H1 (cell line): ENCODE measurements at regions not wholly inside any gene's neighbourhood (a gene's known extent, or its start where the extent isn't known, plus 50 kb on each side); places are given as distances from the start of the nearest gene placed in this dataset.
A peak's percentile ranks its signal among the peaks of the same experiment; 100 is the strongest.

Source experiments
- CTCF ChIA-PET: fragments of 300-600 bp; sonication (Branson Sonifier 250); formaldehyde crosslinking; loops from one replicate; lab custom pipeline; 2021; ENCODE audit not compliant: partially characterized antibody; lab: Charles Lee
- POLR2A ChIA-PET: fragments of 300-600 bp; sonication (Branson Sonifier 250); formaldehyde crosslinking; loops from one replicate; lab custom pipeline; 2021; ENCODE audit warnings: inconsistent platforms; ENCODE audit not compliant: partially characterized antibody; lab: Charles Lee
- DNase-seq, 2 experiments: peaks; one replicate each; pipeline versions ENCODE4 v3.0.0 to v3.0.0-alpha.2; 2010 to 2022; ENCODE audit warnings: low spot score in 2 of 2, low read depth in 1 of 2, mixed read lengths in 1 of 2
- FAIRE-seq: peaks from 2 replicates; lab custom pipeline; 2011; peaks lifted over from hg19 to GRCh38; lab: Jason Lieb, UNC
- H2AFZ ChIP-seq: 2 replicates; pipeline ENCODE4 v1.8.1; 2012; ENCODE audit warnings: low read length, inconsistent platforms
- H2AK5ac ChIP-seq: 2 replicates; pipeline ENCODE4 v1.6.1; 2013; ENCODE audit warnings: low read depth, low read length
- H2BK120ac ChIP-seq: replicated peaks from 2 replicates; pipeline ENCODE3; 2013; ENCODE audit warnings: low read depth, low read length, inconsistent platforms
- H2BK12ac ChIP-seq: 2 replicates; pipeline ENCODE4 v1.6.1; 2013; ENCODE audit warnings: low read depth, low read length
- H2BK15ac ChIP-seq: 2 replicates; pipeline ENCODE4 v1.6.1; 2013; ENCODE audit warnings: low read length
- H2BK20ac ChIP-seq: 2 replicates; pipeline ENCODE4 v1.6.1; 2013; ENCODE audit warnings: low read length
- H2BK5ac ChIP-seq: 2 replicates; pipeline ENCODE4 v1.6.1; 2013; ENCODE audit warnings: low read depth, low read length
- H3K14ac ChIP-seq: 2 replicates; pipeline ENCODE4 v1.6.1; 2013; ENCODE audit warnings: inconsistent platforms; ENCODE audit not compliant: insufficient read length
- H3K18ac ChIP-seq: 2 replicates; pipeline ENCODE4 v1.6.1; 2013; ENCODE audit warnings: low read length; ENCODE audit errors: extremely low read depth
- H3K23ac ChIP-seq: 2 replicates; pipeline ENCODE4 v1.6.1; 2013; ENCODE audit warnings: inconsistent platforms; ENCODE audit not compliant: insufficient read length
- H3K23me2 ChIP-seq: 2 replicates; pipeline ENCODE4 v1.6.1; 2013; ENCODE audit warnings: low read depth, low read length
- H3K27ac ChIP-seq: 2 replicates; pipeline ENCODE4 v1.6.1; 2011; ENCODE audit warnings: low read depth, low read length, inconsistent platforms
- H3K27me3 ChIP-seq, 4 experiments: replicated peaks in 1 of 4; 1 replicate in 1 of 4; 2 replicates in 3 of 4; pipeline versions ENCODE4 v1.6.1 to v1.8.1; 2011 to 2013; ENCODE audit warnings: low read length in 3 of 4, mild to moderate bottlenecking in 3 of 4, inconsistent platforms in 2 of 4, mixed read lengths in 2 of 4, moderate library complexity in 1 of 4; ENCODE audit not compliant: control insufficient read depth in 3 of 4, insufficient read depth in 3 of 4; ENCODE audit errors: extremely low read depth in 1 of 4
- H3K36me3 ChIP-seq, 4 experiments: 2 replicates each; pipeline versions ENCODE4 v1.6.1 to v1.8.1; 2011 to 2013; ENCODE audit warnings: mild to moderate bottlenecking in 4 of 4, low read length in 3 of 4, moderate library complexity in 2 of 4, control low read depth in 1 of 4, inconsistent platforms in 1 of 4; ENCODE audit not compliant: insufficient read depth in 4 of 4, control insufficient read depth in 2 of 4
- H3K4ac ChIP-seq: replicated peaks from 2 replicates; pipeline ENCODE3; 2013; ENCODE audit warnings: low read length, low read depth, mixed read lengths, inconsistent platforms; ENCODE audit not compliant: insufficient read length
- H3K4me1 ChIP-seq, 4 experiments: replicated peaks in 1 of 4; 1 replicate in 1 of 4; 2 replicates in 3 of 4; pipeline versions ENCODE4 v1.6.1 to v1.8.1; 2011 to 2013; ENCODE audit warnings: low read length in 3 of 4, inconsistent platforms in 2 of 4, mixed read lengths in 1 of 4; ENCODE audit not compliant: insufficient read depth in 4 of 4, control insufficient read depth in 3 of 4
- H3K4me2 ChIP-seq, 2 experiments: 2 replicates each; pipeline versions ENCODE4 v1.6.1 to v1.8.1; 2011 to 2013; ENCODE audit warnings: low read depth in 2 of 2, low read length in 2 of 2, control low read depth in 1 of 2, inconsistent platforms in 1 of 2, mild to moderate bottlenecking in 1 of 2; ENCODE audit not compliant: insufficient read depth in 1 of 2
- H3K4me3 ChIP-seq, 4 experiments: fragments of 200-600, 300-600 bp in 1 of 4; sonication (generic), shearing (Covaris generic), sonication (Bioruptor Twin) in 1 of 4; 2 replicates each; pipeline versions ENCODE4 v1.5.1 to v1.8.1; 2011 to 2016; ENCODE audit warnings: low read length in 4 of 4, low read depth in 3 of 4, control low read depth in 2 of 4, inconsistent platforms in 2 of 4, mild to moderate bottlenecking in 2 of 4, mixed read lengths in 1 of 4, moderate library complexity in 1 of 4; ENCODE audit not compliant: insufficient read depth in 2 of 4; ENCODE audit errors: extremely low read depth in 1 of 4
- H3K56ac ChIP-seq: replicated peaks from 2 replicates; pipeline ENCODE3; 2013; ENCODE audit warnings: low read depth, mild to moderate bottlenecking, mixed read lengths, low read length, inconsistent platforms; ENCODE audit not compliant: insufficient read length
- H3K79me1 ChIP-seq: 2 replicates; pipeline ENCODE4 v1.6.1; 2013; ENCODE audit warnings: low read depth, low read length, control low read depth
- H3K79me2 ChIP-seq, 2 experiments: 2 replicates each; pipeline versions ENCODE4 v1.6.1 to v1.8.1; 2012 to 2013; ENCODE audit warnings: low read length in 2 of 2, mild to moderate bottlenecking in 2 of 2, inconsistent platforms in 1 of 2; ENCODE audit not compliant: insufficient read depth in 2 of 2, control insufficient read depth in 1 of 2
- H3K9ac ChIP-seq, 4 experiments: replicated peaks in 1 of 4; 1 replicate in 1 of 4; 2 replicates in 3 of 4; pipeline versions ENCODE4 v1.6.1 to v1.8.1; 2011 to 2013; ENCODE audit warnings: low read depth in 3 of 4, low read length in 3 of 4, control low read depth in 2 of 4, mild to moderate bottlenecking in 2 of 4, moderate library complexity in 2 of 4, inconsistent platforms in 1 of 4; ENCODE audit errors: extremely low read depth in 1 of 4
- H3K9me3 ChIP-seq, 2 experiments: 2 replicates each; pipeline versions ENCODE4 v1.6.1 to v1.8.1; 2012 to 2013; ENCODE audit warnings: mild to moderate bottlenecking in 2 of 2, moderate library complexity in 2 of 2, control low read depth in 1 of 2, inconsistent platforms in 1 of 2, low read depth in 1 of 2, low read length in 1 of 2, mixed read lengths in 1 of 2; ENCODE audit not compliant: insufficient read depth in 2 of 2
- H4K20me1 ChIP-seq, 2 experiments: replicated peaks in 1 of 2; 2 replicates each; pipeline versions ENCODE3 to v1.8.1; 2011 to 2013; ENCODE audit warnings: inconsistent platforms in 2 of 2, low read length in 2 of 2, mild to moderate bottlenecking in 1 of 2; ENCODE audit not compliant: insufficient read depth in 2 of 2, control insufficient read depth in 1 of 2
- H4K5ac ChIP-seq: 2 replicates; pipeline ENCODE4 v1.6.1; 2013; ENCODE audit warnings: low read length, low read depth, mixed read lengths, inconsistent platforms; ENCODE audit not compliant: insufficient read length
- H4K8ac ChIP-seq: 2 replicates; pipeline ENCODE4 v1.8.0; 2013; ENCODE audit warnings: mild to moderate bottlenecking, moderate library complexity, low read length, inconsistent platforms; ENCODE audit not compliant: insufficient read depth; ENCODE audit errors: extremely low read depth
- H4K91ac ChIP-seq: replicated peaks from 2 replicates; pipeline ENCODE3; 2013; ENCODE audit warnings: low read length, mixed read lengths, inconsistent platforms; ENCODE audit not compliant: insufficient read length
- CHD2 ChIP-seq: IDR thresholded peaks from 2 replicates; pipeline ENCODE4 v1.6.1; 2012; ENCODE audit warnings: low read length, improper control_type of control experiment
- FOSL1 ChIP-seq: IDR thresholded peaks from 2 replicates; pipeline ENCODE4 v1.6.1; 2011; ENCODE audit warnings: mild to moderate bottlenecking, low read depth, low read length, moderate library complexity; ENCODE audit not compliant: insufficient read depth
- NRF1 ChIP-seq: IDR thresholded peaks from 2 replicates; pipeline ENCODE4 v1.6.1; 2011; ENCODE audit warnings: mild to moderate bottlenecking, low read depth, low read length, improper control_type of control experiment
- SIN3A ChIP-seq, 2 experiments: IDR thresholded peaks in 1 of 2; conservative IDR thresholded peaks in 1 of 2; 2 replicates each; pipeline ENCODE4 v1.6.1; 2011 to 2012; ENCODE audit warnings: low read length in 2 of 2, improper control_type of control experiment in 1 of 2, low read depth in 1 of 2, mild to moderate bottlenecking in 1 of 2
- WGBS, 2 experiments: shearing (Covaris generic) in 1 of 2; methylation state at CpG; one replicate each; pipeline versions ENCODE4 v1.1.6 to v1.1.7; 2013 to 2015; ENCODE audit warnings: low lambda C conversion rate in 2 of 2, mixed read lengths in 2 of 2, inconsistent platforms in 1 of 2, low coverage in 1 of 2, missing lambda C conversion rate in 1 of 2; ENCODE audit not compliant: insufficient replicate concordance in 2 of 2, insufficient coverage in 1 of 2, insufficient read length in 1 of 2; ENCODE audit errors: extremely low coverage in 1 of 2, missing lambda C conversion rate in 1 of 2; 5-methylcytosine and 5-hydroxymethylcytosine counted together

- H3K56ac ChIP-seq, result no peak overlapping the region
- DNase-seq, result no peak
- FAIRE-seq, result no peak
- H2BK12ac ChIP-seq, result no peak overlapping the region
- no peak overlapping the region for H3K9ac ChIP-seq
- 0 out of 2 replicates have a peak overlapping the region, but pooled peaks have one; percentile 43 for H2BK20ac ChIP-seq
- H3K4me1 ChIP-seq, result no peaks in the 10 kb centered on the region
- no peak overlapping the region for H3K4me2 ChIP-seq
- no peaks in the 10 kb centered on the region for H3K27me3 ChIP-seq
- no peaks in the 10 kb centered on the region for H3K79me1 ChIP-seq
- no peak overlapping the region for H2BK120ac ChIP-seq
- no peak overlapping the region for H2BK5ac ChIP-seq
- H3K4me3 ChIP-seq, result no peak overlapping the region
- H2AK5ac ChIP-seq, result no peak overlapping the region
- 92% methylated on average over 5 of the region's 5 CpGs; no CpG with 5 or more reads in 1 of the 2 experiments for WGBS, 2 experiments
- H4K8ac ChIP-seq, result no peak overlapping the region
- H3K23me2 ChIP-seq, result no peaks in the 10 kb centered on the region
- CTCF ChIA-PET, result interaction anchor here (1.0 to 1.5 kb wide), 2 partner anchors 9 to 47 kb away, joined by 3 read pairs; no protein-coding TSS in a partner anchor
- H3K79me2 ChIP-seq, result no peaks in the 10 kb centered on the region
- POLR2A ChIA-PET, result no interaction called here
- no peak overlapping the region for H4K5ac ChIP-seq
- no peak overlapping the region for H3K27ac ChIP-seq
- no peak overlapping the region for H2AFZ ChIP-seq
- no peak overlapping the region for H2BK15ac ChIP-seq
- H3K14ac ChIP-seq, result no peak overlapping the region
- no peak overlapping the region for H4K91ac ChIP-seq
- H3K9me3 ChIP-seq, result no peaks in the 10 kb centered on the region
- no peaks in the 10 kb centered on the region for H4K20me1 ChIP-seq
- H3K18ac ChIP-seq, result no peak overlapping the region
- H3K36me3 ChIP-seq, result no peaks in the 10 kb centered on the region
- no peak overlapping the region for H3K4ac ChIP-seq
- no peak overlapping the region for H3K23ac ChIP-seq
- TF ChIP-seq FOSL1 (no peak), SIN3A (conservative IDR thresholded peaks at IDR 0.05 in 1 of 2, IDR thresholded peaks at IDR 0.05 in 1 of 2; ENCODE audit: low read depth in 1 of 2, low read length in 2 of 2) (no peak), CHD2 (no peak), NRF1 (no peak)
Measured at GRCh38 chr5:163757344-163757743, 251.9 kb downstream of the MAT2B start.
